Skeletal muscle satellite cell (primary cell): ENCODE measurements at regions not wholly inside any gene's neighbourhood (a gene's known extent, or its start where the extent isn't known, plus 50 kb on each side); places are given as distances from the start of the nearest gene placed in this dataset.

Experiments used
- H3K27me3 ChIP-seq: 2 replicates; pipeline ENCODE4 v1.7.0; 2013; ENCODE audit warnings: low read length; ENCODE audit not compliant: control insufficient read depth, insufficient read depth
- H3K36me3 ChIP-seq: 2 replicates; pipeline ENCODE4 v1.7.0; 2013; ENCODE audit warnings: mild to moderate bottlenecking, control low read depth, low read length; ENCODE audit not compliant: insufficient read depth
- H3K4me1 ChIP-seq: 2 replicates; pipeline ENCODE4 v1.7.0; 2013; ENCODE audit warnings: low read length; ENCODE audit not compliant: control insufficient read depth, insufficient read depth
- H3K4me2 ChIP-seq: 2 replicates; pipeline ENCODE4 v1.7.0; 2013; ENCODE audit warnings: mild to moderate bottlenecking, low read length
- H3K4me3 ChIP-seq: 2 replicates; pipeline ENCODE4 v1.7.0; 2013; ENCODE audit warnings: low read length
- H3K9ac ChIP-seq: 2 replicates; pipeline ENCODE4 v1.7.0; 2013; ENCODE audit warnings: mild to moderate bottlenecking, low read depth, low read length, moderate library complexity
- H3K9me3 ChIP-seq: replicated peaks from 2 replicates; pipeline ENCODE4 v1.7.0; 2013; ENCODE audit warnings: mild to moderate bottlenecking, control low read depth, low read length

GRCh38 chr16:51759999-51760398, 608.9 kb upstream of the SALL1 start:
- H3K4me3 ChIP-seq, result no peak overlapping the region
- H3K4me1 ChIP-seq, result no peaks in the 10 kb centered on the region
- no peak overlapping the region for H3K4me2 ChIP-seq

GRCh38 chr16:51759329-51759728, 608.3 kb upstream of the SALL1 start:
- Histone ChIP-seq H3K27me3 (peaks cover 14% of the 10 kb centered on the region), H3K4me2 (no peak overlapping the region), H3K36me3 (no peaks in the 10 kb centered on the region), H3K9me3 (no peaks in the 10 kb centered on the region), H3K4me1 (no peaks in the 10 kb centered on the region), H3K9ac (no peak overlapping the region), H3K4me3 (no peak overlapping the region)

More at GRCh38 chr16:51759999-51760398, 608.9 kb upstream of the SALL1 start:
- Histone ChIP-seq H3K9me3 (no peaks in the 10 kb centered on the region), H3K36me3 (no peaks in the 10 kb centered on the region), H3K9ac (no peak overlapping the region), H3K27me3 (peaks cover 14% of the 10 kb centered on the region)

- H3K36me3 ChIP-seq, result no peaks in the 10 kb centered on the region
- H3K9ac ChIP-seq, result no peak overlapping the region
- peaks cover 14% of the 10 kb centered on the region for H3K27me3 ChIP-seq
- no peak overlapping the region for H3K4me3 ChIP-seq
- H3K4me2 ChIP-seq, result no peak overlapping the region
- no peaks in the 10 kb centered on the region for H3K9me3 ChIP-seq
- no peaks in the 10 kb centered on the region for H3K4me1 ChIP-seq
These were observed 606.9 kb upstream of the SALL1 start for GRCh38 chr16:51757921-51758479.

- H3K36me3 ChIP-seq, result no peaks in the 10 kb centered on the region
- no peak overlapping the region for H3K9ac ChIP-seq
- H3K9me3 ChIP-seq, result no peaks in the 10 kb centered on the region
- H3K27me3 ChIP-seq, result peaks cover 14% of the 10 kb centered on the region
- H3K4me2 ChIP-seq, result no peak overlapping the region
- H3K4me1 ChIP-seq, result no peaks in the 10 kb centered on the region
- H3K4me3 ChIP-seq, result no peak overlapping the region
These were observed 606.4 kb upstream of the SALL1 start for GRCh38 chr16:51757505-51757904.

GRCh38 chr16:51757124-51757470, 606.0 kb upstream of the SALL1 start:
- Histone ChIP-seq H3K4me3 (no peak overlapping the region), H3K27me3 (peaks cover 14% of the 10 kb centered on the region), H3K36me3 (no peaks in the 10 kb centered on the region), H3K4me2 (no peak overlapping the region), H3K4me1 (no peaks in the 10 kb centered on the region), H3K9ac (no peak overlapping the region), H3K9me3 (no peaks in the 10 kb centered on the region)

- Histone ChIP-seq H3K36me3 (no peaks in the 10 kb centered on the region), H3K4me3 (no peak overlapping the region), H3K4me2 (no peak overlapping the region), H3K9me3 (no peaks in the 10 kb centered on the region), H3K27me3 (peaks cover 14% of the 10 kb centered on the region), H3K9ac (no peak overlapping the region), H3K4me1 (no peaks in the 10 kb centered on the region)
These were observed 605.5 kb upstream of the SALL1 start for GRCh38 chr16:51756447-51757123.

- no peaks in the 10 kb centered on the region for H3K4me1 ChIP-seq
- no peak overlapping the region for H3K4me2 ChIP-seq
- peaks cover 10% of the 10 kb centered on the region for H3K27me3 ChIP-seq
- H3K9ac ChIP-seq, result no peak overlapping the region
- H3K4me3 ChIP-seq, result no peak overlapping the region
- H3K36me3 ChIP-seq, result no peaks in the 10 kb centered on the region
- no peaks in the 10 kb centered on the region for H3K9me3 ChIP-seq
These were observed 604.7 kb upstream of the SALL1 start for GRCh38 chr16:51755577-51756355.

- no peaks in the 10 kb centered on the region for H3K9me3 ChIP-seq
- H3K4me1 ChIP-seq, result no peaks in the 10 kb centered on the region
- no peaks in the 10 kb centered on the region for H3K36me3 ChIP-seq
- no peak overlapping the region for H3K4me3 ChIP-seq
- no peak overlapping the region for H3K4me2 ChIP-seq
- peaks cover 5% of the 10 kb centered on the region for H3K27me3 ChIP-seq
- no peak overlapping the region for H3K9ac ChIP-seq
These were observed 604.0 kb upstream of the SALL1 start for GRCh38 chr16:51755039-51755501.

GRCh38 chr16:51753467-51754127, 602.5 kb upstream of the SALL1 start:
- no peaks in the 10 kb centered on the region for H3K27me3 ChIP-seq
- H3K4me2 ChIP-seq, result no peak overlapping the region
- H3K36me3 ChIP-seq, result no peaks in the 10 kb centered on the region
- no peaks in the 10 kb centered on the region for H3K9me3 ChIP-seq
- no peak overlapping the region for H3K4me3 ChIP-seq
- no peaks in the 10 kb centered on the region for H3K4me1 ChIP-seq
- H3K9ac ChIP-seq, result no peak overlapping the region

- H3K4me1 ChIP-seq, result no peaks in the 10 kb centered on the region
- H3K27me3 ChIP-seq, result no peaks in the 10 kb centered on the region
- no peak overlapping the region for H3K9ac ChIP-seq
- no peak overlapping the region for H3K4me3 ChIP-seq
- H3K36me3 ChIP-seq, result no peaks in the 10 kb centered on the region
- no peaks in the 10 kb centered on the region for H3K9me3 ChIP-seq
- no peak overlapping the region for H3K4me2 ChIP-seq
These were observed 601.4 kb upstream of the SALL1 start for GRCh38 chr16:51752438-51752995.

GRCh38 chr16:51747329-51747728, 596.3 kb upstream of the SALL1 start:
- Histone ChIP-seq H3K27me3 (no peaks in the 10 kb centered on the region), H3K4me3 (no peak overlapping the region), H3K36me3 (no peaks in the 10 kb centered on the region), H3K9me3 (no peaks in the 10 kb centered on the region), H3K4me1 (no peaks in the 10 kb centered on the region), H3K4me2 (no peak overlapping the region), H3K9ac (no peak overlapping the region)
